Lower lobe of right lung (tissue), 2 donors: ENCODE measurements at regions not wholly inside any gene's neighbourhood (a gene's known extent, or its start where the extent isn't known, plus 50 kb on each side); places are given as distances from the start of the nearest gene placed in this dataset.

ENCODE experiments used
- ATAC-seq, 2 donors: fragments of 200-7000 bp; cut with Tn5 transposase; one replicate each; pipeline ENCODE4 v1.9.1; 2020 to 2022; ENCODE audit warnings: mild to moderate bottlenecking in 2 of 2, moderate library complexity in 2 of 2
- DNase-seq: peaks from one replicate; pipeline ENCODE4 v3.0.0-alpha.2; 2020
- H3K27ac ChIP-seq: fragments of 200-600 bp; one replicate; pipeline ENCODE4 v1.8.0; 2022
- H3K27me3 ChIP-seq: fragments of 200-600 bp; one replicate; pipeline ENCODE4 v1.8.0; 2022; ENCODE audit warnings: low read depth
- H3K36me3 ChIP-seq: fragments of 200-600 bp; one replicate; pipeline ENCODE4 v1.8.0; 2022; ENCODE audit warnings: mild to moderate bottlenecking
- H3K4me1 ChIP-seq: fragments of 200-600 bp; one replicate; pipeline ENCODE4 v1.8.0; 2022
- H3K4me3 ChIP-seq: fragments of 200-600 bp; one replicate; pipeline ENCODE4 v1.8.0; 2022; ENCODE audit warnings: mild to moderate bottlenecking
- H3K9me3 ChIP-seq: fragments of 200-600 bp; one replicate; pipeline ENCODE4 v1.8.0; 2022
- intact Hi-C: fragments of 100-400 bp; cut with DNase I; formaldehyde crosslinking; loops from one replicate; pipeline ENCODE4 v1.11.0; 2022
- TF ChIP-seq, protein P1 (sequence below): fragments of 200-600 bp; IDR thresholded peaks from one replicate; pipeline ENCODE4 v1.8.0; 2022; ENCODE audit warnings: antibody characterized with exemption, mild to moderate bottlenecking
- donor health status: DM: no; HTN: yes; CAD: no; lungs with severe emphysema.

DNA sequence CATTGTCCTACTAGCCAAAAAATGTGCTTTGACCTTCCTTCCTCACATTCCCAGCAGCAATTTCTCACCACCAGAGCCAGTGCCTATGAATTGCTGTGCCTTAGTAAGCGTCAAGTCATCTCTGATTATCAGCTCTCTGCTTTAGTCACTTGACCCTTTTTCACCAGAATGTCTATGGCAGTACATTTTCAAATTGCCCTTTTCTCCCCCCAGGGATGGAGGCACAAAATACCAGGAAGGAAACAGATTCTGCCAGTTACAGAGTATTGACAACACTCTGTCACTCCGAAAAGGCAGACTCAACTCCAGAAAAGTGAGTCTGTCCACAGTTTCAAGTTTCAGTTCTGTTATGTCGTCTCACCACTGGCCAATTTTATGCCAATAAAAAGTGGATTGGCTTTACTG is 167.4 kb downstream of the TNFSF18 start:
- ATAC-seq, result no peak
- no peak overlapping the region for H3K4me3 ChIP-seq

DNA sequence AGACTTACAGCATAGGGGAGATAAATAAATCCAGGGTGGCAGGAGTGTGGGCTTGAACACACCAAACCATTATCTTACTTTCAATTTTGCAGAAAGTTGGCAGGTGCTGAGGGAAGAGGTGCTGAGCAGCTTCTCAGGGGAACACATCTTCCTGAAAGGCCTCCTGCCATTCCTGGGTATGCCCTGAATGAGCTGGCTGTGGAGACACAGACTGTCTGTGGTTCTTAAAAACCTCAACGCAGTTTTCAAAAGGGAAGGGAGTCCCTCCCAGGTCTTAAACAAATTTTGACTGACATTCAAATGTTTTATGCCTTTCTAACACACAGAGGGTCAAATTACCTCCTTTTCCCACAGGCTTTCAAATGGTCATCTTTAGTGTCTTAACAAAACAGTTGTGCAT is 166.9 kb downstream of the TNFSF18 start:
- intact Hi-C loops, result no loop called here
- Histone ChIP-seq H3K9me3 (no peaks in the 10 kb centered on the region), H3K27ac (no peak overlapping the region), H3K36me3 (no peaks in the 10 kb centered on the region), H3K4me1 (peaks cover 3% of the 10 kb centered on the region), H3K4me3 (no peak overlapping the region), H3K27me3 (no peaks in the 10 kb centered on the region)
- TF ChIP-seq, protein P1, sequence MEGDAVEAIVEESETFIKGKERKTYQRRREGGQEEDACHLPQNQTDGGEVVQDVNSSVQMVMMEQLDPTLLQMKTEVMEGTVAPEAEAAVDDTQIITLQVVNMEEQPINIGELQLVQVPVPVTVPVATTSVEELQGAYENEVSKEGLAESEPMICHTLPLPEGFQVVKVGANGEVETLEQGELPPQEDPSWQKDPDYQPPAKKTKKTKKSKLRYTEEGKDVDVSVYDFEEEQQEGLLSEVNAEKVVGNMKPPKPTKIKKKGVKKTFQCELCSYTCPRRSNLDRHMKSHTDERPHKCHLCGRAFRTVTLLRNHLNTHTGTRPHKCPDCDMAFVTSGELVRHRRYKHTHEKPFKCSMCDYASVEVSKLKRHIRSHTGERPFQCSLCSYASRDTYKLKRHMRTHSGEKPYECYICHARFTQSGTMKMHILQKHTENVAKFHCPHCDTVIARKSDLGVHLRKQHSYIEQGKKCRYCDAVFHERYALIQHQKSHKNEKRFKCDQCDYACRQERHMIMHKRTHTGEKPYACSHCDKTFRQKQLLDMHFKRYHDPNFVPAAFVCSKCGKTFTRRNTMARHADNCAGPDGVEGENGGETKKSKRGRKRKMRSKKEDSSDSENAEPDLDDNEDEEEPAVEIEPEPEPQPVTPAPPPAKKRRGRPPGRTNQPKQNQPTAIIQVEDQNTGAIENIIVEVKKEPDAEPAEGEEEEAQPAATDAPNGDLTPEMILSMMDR, result no peak
- DNase-seq (no peak), ATAC-seq (no peak)

More for the DNA sequence above, 167.4 kb downstream of the TNFSF18 start:
- DNase-seq, result no peak
- TF ChIP-seq, protein P1, result no peak
- no peaks in the 10 kb centered on the region for H3K36me3 ChIP-seq
- no peaks in the 10 kb centered on the region for H3K27me3 ChIP-seq
- H3K27ac ChIP-seq, result no peak overlapping the region
- peaks cover 3% of the 10 kb centered on the region for H3K4me1 ChIP-seq
- H3K9me3 ChIP-seq, result no peaks in the 10 kb centered on the region
- intact Hi-C loops, result no loop called here

DNA sequence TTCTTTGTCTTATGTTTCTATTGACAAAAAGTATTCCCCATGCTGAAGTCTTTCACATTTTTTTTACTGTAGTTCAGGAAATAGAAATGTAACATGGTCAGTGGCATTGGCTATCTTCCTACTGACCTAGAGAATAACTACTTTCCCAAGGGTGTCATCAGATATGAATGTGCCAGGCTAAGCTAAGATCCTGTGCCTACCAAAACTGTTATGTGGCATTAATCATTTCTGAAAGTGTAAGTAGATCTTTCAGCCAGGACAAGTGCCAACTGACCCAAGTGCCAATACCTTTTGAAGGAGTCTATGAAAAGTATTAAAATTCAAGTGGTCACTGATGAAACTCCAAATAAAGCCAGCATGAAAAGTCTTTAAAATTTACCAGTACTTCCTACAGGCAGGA is 165.3 kb downstream of the TNFSF18 start:
- TF ChIP-seq, protein P1, result no peak
- no peaks in the 10 kb centered on the region for H3K27me3 ChIP-seq
- no peak for ATAC-seq
- H3K4me1 ChIP-seq, result peaks cover 3% of the 10 kb centered on the region
- H3K27ac ChIP-seq, result no peak overlapping the region
- H3K36me3 ChIP-seq, result no peaks in the 10 kb centered on the region
- intact Hi-C loops, result no loop called here
- no peak overlapping the region for H3K4me3 ChIP-seq
- DNase-seq, result no peak
- no peaks in the 10 kb centered on the region for H3K9me3 ChIP-seq

DNA sequence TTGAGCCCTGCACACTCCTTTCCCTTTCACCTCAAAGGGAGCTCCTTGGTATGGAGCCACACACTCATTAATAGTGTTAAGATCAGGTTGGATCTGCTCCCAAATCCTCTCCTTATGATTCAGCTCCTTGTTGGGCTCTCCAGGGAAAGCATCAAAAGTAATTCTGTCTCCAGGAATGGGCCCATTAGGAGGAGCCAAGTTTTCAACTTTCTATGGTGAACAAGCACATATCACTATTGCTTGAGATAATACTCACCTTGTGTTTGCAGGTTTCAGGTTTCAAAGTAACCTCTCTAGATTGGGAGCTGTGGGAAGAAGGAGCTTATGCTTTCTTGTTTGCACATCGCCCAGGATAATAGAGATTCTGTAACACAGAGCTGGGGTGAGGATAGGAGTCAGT is 164.8 kb downstream of the TNFSF18 start:
- intact Hi-C loops, result no loop called here
- no peaks in the 10 kb centered on the region for H3K27me3 ChIP-seq
- H3K27ac ChIP-seq, result no peak overlapping the region
- no peak overlapping the region for H3K4me3 ChIP-seq
- DNase-seq (no peak), ATAC-seq (no peak)
- H3K4me1 ChIP-seq, result peaks cover 3% of the 10 kb centered on the region
- H3K9me3 ChIP-seq, result no peaks in the 10 kb centered on the region
- no peaks in the 10 kb centered on the region for H3K36me3 ChIP-seq
- TF ChIP-seq, protein P1, result no peak

GRCh38 chr1:172887162-172887561 is 163.6 kb downstream of the TNFSF18 start:
- Histone ChIP-seq H3K27ac (no peak overlapping the region), H3K4me3 (no peak overlapping the region), H3K4me1 (peaks cover 3% of the 10 kb centered on the region), H3K9me3 (no peaks in the 10 kb centered on the region), H3K36me3 (no peaks in the 10 kb centered on the region), H3K27me3 (no peaks in the 10 kb centered on the region)
- TF ChIP-seq, protein P1, result no peak
- no peak for DNase-seq
- no peak for ATAC-seq
- intact Hi-C loops, result no loop called here
